CD4-positive, alpha-beta T cell treated with Interleukin-10 for 1 hour (primary cell): ENCODE measurements at regions not wholly inside any gene's neighbourhood (a gene's known extent, or its start where the extent isn't known, plus 50 kb on each side); places are given as distances from the start of the nearest gene placed in this dataset.
"Not testable (repeated sequence)": the region's sequence is repeated elsewhere in the genome, so short reads cannot be mapped to it uniquely, and the experiment has no call there.

Experiments used
- DNase-seq: peaks from one replicate; pipeline ENCODE4 v3.0.0-alpha.2; 2020

DNA sequence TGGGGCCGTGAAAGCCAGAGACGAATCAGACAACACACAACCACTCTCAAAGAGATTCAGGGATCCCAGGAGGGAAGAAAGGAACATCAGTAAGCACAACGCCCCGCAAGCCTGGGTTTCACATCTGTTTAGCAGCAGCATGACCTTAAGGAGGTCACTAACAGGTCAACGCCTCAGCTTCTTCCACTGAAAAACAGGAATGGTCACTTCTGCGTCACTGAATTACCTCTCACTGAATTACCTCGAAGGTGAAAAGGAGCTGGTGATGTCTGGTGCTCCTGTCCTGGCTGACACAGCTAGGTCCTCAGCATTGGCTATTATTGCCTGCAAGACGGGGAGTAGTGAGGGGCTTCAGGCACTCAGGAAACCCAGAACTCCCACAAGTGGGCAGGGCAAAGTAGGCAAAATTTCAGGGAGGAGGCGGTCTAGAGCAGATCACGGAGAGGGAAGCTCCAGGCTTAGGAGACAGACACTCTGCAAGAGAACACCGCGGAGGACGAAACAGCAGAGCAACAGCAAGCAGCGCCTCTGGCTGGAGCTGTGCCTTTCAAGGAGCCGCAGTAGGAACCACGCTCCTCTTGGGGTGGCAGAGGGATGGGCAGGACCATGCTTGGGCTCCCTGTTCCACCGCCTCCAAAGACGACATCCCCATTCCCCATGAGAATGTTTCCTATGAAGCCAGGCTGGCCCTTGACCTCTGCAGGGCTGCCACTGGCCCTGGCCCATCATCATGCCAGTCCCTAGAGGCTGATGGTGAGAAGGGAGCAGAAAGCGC, 108.4 kb downstream of the SINHCAF start:
- no peak for DNase-seq

GRCh38 chr12:31218203-31219025, 107.5 kb downstream of the SINHCAF start:
- DNase-seq = no peak

DNA sequence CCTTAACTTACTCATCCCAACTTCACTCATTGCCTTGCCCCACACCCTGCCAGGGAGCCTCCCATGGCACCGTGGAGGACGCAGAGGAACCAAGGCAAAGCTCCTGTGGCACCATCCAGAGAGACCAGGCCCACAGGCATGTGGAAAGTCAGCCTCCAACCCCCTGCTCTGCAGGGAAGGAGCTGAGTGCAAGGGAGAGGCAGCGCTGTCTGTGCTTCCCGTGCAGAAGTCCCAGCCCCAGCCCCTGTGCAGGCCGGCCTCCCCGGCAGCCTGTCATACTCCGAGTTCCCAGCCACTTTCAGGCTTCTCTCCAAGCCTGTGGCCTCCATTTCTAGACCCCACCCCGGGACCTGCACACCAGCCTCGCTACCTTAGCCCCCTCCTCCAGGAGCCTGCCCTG, 106.4 kb downstream of the SINHCAF start:
- no peak for DNase-seq

DNA sequence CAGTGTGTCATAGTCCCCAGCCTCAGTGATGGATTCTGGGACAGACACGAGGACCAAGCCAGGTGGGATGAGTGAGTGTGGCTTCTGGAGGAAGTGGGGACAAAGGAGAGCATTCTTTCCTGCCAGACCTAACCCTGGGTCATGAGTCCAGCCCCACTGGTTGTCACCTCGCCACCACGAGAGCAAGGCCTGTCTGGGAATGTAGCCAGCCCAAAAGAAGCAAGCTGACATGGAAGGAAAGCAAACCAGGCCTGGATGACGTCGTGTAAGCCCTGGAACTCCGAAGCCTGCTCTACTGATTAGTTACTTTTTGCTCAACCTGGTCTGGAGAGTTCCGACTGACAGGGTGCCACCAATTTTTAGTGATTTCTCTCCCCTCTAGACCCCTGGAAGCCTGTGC, 105.9 kb downstream of the SINHCAF start:
- DNase-seq = no peak

GRCh38 chr12:31220633-31221550, 105.1 kb downstream of the SINHCAF start:
- DNase-seq = no peak

DNA sequence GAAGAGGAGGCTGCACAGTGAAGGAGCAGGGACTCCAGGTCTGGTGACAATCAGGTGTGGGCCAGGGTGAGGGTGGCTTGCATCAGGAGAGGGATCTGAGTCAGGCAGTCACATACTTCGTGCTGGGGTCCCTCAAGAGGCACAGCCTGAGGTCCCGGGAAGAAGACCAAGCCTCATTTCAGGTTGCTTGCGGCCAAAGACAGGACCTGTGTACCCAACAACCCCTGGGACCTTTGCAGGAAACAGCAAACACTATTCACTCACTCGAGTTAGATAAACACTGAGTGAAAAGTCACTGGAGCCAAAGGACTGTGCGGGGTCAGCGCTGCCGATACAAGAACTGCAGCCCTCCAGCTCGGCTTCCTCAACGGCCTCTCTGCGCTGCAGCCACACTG, 104.4 kb downstream of the SINHCAF start:
- DNase-seq = no peak

DNA sequence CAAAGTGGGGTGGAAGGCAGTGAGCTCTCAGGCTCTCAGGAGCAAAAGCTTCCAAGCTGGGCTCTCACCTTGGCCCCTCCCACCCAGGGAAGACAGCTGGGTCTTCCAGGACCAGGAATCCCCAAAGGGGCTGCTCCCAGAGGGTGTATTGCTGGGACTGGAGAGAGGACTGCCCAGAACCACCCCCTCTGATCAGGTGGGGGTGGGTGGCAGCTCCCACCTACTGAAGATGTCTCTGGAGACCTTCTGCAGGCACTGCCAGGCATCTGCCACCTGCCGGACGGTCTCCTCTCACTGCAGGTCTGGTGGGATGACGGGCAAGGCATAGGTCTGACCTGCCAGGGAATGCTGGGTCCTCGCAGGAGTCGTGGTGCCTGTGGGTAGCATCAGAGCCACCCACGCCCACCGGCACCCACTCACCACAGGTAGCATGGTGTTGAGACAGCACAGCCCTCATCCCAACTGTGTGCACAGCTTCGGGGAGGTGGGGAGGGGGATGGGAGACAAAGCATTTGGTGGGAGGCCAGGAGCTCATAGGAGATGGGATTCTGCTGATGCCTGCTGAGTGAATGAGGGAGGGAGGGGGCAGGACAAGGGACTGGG, 103.2 kb downstream of the SINHCAF start:
- DNase-seq = no peak

GRCh38 chr12:31223640-31224039, 102.3 kb downstream of the SINHCAF start:
- not testable (repeated sequence) for DNase-seq

DNA sequence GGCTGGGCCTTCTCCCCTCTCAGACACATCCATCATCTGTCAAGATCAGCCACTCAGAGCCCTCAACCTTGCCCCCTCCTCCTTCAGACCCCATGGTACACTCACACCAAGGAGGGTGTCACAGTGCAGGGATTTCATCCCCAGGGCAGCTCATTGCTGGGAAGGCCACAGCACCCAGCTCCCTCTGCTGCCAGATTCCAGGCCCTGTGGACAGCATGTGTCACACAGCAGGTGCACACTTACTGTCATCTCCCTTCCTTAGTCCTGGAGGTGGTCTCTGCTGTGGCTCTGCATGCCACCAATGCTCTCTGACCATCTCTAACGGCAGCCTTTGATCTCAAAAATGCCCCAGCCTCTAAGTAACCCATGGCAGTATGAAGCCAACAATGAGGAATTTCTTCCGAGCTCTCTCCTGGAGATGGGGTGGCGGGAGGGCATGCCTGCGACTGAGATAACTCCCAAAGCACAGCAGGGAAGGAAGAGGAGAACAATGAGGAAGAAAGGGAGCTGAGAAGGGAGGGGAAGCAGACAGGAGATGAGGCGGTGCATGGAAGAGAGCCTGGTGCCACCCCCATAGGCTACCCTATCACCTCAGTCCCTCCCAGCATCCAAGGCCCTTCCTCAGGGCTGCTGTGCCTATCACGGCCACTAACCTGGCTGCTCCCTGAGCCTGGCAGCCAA, 101.0 kb downstream of the SINHCAF start:
- no peak for DNase-seq

DNA sequence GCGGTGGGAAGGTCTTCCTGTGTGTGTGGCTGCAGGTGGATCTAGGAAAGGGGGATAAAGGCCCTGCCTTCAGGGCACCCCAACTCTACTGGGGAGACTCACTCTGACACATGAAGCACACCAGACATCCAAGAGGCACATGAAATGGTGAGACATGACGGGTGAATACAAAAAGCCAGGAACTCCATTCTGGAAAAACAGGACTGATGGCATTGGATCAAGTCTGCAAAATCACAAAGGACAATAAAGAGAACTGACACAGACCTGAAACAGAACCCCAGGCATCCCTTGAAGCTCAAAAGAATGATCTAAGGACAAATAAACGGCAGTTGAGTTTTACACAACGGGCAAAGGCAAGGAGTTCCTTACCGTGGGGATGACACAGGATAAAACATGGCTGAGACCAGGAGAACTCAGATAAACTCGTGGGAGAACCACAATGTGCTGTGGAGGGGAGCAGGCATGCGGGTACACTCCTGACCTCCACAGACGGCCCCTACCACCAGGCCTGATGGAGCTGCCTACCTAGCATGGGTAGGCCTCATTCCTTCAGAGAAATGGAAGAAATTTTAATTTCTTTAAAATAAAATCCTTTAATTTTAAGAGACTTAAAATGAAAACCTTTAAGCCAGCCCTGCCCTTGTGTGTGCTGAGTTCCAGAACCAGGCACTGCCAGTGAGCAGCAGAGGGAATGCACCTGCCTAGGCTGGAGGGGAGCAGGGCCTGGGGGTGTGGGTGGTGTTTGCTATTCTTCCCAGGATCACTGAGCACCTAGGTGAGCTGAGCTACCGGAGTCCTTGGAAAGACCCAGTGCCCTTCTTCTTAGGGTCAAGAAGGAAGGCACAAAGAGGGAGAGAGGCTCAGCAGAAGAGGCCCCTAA, 100.1 kb downstream of the SINHCAF start:
- no peak for DNase-seq

DNA sequence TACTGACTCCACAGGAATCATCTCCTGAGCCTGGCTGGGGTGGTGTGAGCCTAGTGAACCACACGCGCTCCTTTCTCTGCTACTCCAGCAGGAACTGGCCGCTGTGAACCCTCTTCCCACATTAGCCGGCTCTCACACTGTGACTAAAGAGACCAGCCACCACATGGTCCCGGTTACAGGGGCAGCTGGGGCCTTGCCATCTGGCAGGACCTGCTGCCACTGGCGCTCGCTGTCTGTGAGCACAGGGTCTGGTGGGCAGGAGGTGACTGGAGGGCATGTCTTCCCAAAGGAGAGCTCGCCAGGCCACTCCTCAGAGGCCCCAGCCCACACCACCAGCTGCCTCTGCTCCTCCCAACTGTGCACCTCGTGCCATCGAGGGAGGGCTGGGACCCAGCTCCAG, 99.3 kb downstream of the SINHCAF start:
- no peak for DNase-seq

- DNase-seq = no peak
Measured at GRCh38 chr12:31227401-31227981, 98.5 kb downstream of the SINHCAF start.

- no peak for DNase-seq
Measured at GRCh38 chr12:31228811-31229792, 96.8 kb downstream of the SINHCAF start.

- DNase-seq = no peak
Measured at GRCh38 chr12:31230004-31230403, 95.9 kb downstream of the SINHCAF start.
